Fibroblast of skin of scalp (primary cell): ENCODE measurements at regions not wholly inside any gene's neighbourhood (a gene's known extent, or its start where the extent isn't known, plus 50 kb on each side); places are given as distances from the start of the nearest gene placed in this dataset.

Experiments used
- DNase-seq: peaks from one replicate; pipeline ENCODE4 v3.0.0-alpha.2; 2013

GRCh38 chr2:13103778-13104493 is 387.2 kb downstream of the TRIB2 start:
- DNase-seq: no peak

GRCh38 chr2:13104723-13105122 is 388.0 kb downstream of the TRIB2 start:
- DNase-seq: no peak

DNA sequence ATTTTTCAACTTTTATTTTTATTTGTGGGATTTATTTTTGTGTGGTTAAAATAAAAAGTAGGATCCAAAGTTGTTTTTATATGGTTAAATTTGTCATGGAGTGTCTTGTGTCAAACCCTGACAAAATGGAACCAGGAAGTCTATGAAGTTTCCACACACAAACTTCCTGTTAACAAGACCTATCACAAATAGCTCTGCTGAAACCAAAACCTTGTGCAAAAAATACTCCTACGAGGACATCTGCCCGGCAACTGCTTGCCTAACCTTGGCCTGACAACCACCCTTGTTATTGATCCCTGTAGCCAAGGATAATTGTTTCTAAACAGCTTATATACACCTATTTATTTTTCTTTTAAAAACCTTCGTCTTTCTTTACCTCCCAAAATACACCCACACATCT is 389.6 kb downstream of the TRIB2 start:
- DNase-seq: no peak

DNA sequence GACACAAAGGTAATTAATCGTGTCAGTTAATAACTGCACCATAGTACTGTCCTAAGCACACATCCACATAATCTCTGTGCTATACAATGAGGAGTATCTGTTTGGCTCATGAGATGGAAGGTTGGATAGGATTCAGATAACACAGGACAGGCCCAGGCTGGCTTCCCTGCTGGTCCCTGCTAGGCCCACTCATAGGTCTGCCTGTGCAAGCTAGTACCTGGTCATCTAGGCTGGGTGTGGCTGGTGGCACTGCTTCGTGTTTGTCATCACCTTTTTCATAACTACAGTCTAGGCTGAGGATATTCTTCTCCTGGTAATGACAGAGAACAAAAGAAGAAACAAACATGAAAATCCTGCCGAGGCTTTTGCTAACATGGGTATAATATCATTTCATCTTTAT is 392.8 kb downstream of the TRIB2 start:
- no peak for DNase-seq

DNA sequence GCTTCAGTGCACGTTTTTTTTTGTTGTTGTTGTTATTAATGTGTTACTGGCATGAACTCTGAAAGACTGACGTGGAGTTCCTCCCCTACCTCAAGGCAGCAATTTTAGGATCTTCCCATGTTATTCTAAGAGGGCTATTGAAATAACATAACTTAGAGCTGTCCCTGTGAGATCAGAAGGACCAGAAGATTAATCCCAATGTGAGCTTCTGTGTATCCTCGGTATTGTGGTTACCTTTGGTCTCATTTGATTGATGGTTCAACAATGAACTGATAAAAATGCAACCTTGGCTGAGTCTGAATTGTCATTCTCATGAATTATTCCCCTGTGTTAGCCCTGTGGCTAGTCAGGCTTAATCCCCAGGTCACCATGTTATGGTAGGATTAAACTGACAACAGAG is 394.1 kb downstream of the TRIB2 start:
- no peak for DNase-seq

DNA sequence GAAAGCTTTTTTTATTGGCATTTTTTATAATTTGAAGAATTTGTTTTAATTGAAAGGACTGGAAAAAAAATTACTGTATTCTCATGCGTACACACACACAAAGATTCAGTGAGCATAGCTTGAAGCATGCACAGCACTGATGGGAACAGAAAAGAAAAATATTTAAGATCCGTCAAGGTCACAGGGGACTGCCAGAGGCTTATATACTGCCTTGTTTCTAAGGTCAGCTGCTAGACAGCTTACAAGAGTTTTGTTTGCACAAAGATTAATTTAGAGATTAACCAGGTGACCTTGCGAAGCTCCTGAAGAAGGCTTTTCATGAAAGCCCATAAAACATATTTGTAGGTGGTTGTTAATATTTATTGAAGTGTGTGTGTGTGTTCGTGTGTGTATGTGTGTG is 396.3 kb downstream of the TRIB2 start:
- DNase-seq: no peak

DNA sequence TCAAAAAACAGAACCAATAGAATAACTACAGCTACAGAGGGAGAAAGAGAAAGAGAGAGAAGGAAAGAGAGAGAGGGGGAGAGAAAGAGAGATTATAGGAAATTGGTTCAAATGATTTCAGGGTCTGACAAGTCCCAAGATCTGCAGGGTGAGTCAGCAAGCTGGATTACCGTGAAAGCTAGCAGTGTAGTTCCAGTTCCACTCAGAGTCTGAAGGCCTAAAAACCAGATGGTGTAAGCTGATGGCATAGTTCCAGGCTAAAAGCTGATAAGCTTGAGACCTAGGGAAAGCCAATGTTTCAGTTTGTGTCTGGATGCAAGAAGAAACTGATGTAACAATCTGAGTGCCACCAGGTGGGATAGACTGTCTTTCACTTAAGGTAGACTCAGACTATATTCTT is 397.7 kb downstream of the TRIB2 start:
- DNase-seq: peak; percentile 24

DNA sequence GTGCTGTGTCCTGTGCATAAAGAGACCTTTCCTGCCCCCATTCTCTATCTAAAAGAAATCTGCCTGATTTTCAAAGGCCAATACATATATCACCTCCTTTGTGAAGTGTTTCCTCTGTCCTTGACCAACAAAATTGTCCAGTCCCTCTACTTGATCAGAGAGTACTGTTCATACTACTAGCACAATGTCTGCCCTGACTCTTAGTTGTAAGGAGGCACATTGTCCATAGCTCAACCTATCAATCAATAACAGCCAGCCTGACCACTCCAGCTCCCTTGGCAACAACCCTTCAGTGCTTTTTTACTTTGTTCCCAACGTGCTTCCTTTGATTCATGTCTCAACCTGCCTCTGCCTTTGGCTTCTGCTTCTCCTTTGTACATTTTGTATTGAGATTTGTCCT is 398.9 kb downstream of the TRIB2 start:
- no peak for DNase-seq

- no peak for DNase-seq
Observed at GRCh38 chr2:13121096-13121495, 404.4 kb downstream of the TRIB2 start.

DNA sequence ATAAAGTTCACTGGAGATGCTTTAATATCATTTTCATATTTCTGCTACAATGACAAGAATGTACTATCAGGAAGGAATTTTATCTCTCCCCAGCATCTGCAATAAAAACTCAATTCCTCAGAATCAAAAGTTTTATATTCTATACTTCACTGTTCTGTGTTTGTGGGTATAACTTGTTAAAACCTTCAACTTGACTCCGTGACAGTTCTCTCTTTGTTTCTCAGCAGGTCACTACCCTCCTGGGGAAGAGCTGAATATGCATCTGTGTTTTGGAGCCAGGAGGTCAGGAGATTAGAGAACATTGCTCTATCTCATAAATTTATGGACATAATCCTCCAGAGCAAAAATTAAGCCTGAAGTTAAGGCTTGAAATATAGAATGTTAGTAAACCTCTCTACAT is 411.4 kb downstream of the TRIB2 start:
- no peak for DNase-seq

GRCh38 chr2:13135369-13135768 is 418.6 kb downstream of the TRIB2 start:
- no peak for DNase-seq

- DNase-seq: no peak
Observed at GRCh38 chr2:13135856-13136255, 419.1 kb downstream of the TRIB2 start.

- no peak for DNase-seq
Observed at GRCh38 chr2:13137679-13138078, 420.9 kb downstream of the TRIB2 start.

- DNase-seq: no peak
Observed at GRCh38 chr2:13141315-13141714, 424.6 kb downstream of the TRIB2 start.

DNA sequence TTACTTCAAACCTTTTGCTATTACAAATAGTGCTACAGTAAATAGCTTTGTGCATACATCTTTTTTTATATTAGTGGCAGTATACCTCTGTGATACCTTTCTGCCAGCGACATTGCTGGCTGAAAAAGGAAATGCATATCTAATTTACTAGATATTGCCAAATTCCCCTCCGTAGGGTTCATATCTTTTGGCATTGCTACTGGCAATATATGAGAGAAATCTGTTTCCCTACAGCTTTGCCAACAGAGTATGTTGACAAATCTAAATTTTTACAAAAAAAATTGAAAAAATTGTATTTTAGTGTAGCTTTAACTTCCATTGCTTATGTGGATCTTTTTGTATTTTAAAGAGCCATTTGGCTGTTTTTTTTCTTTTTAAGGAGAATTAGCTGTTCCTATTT is 426.7 kb downstream of the TRIB2 start:
- no peak for DNase-seq

DNA sequence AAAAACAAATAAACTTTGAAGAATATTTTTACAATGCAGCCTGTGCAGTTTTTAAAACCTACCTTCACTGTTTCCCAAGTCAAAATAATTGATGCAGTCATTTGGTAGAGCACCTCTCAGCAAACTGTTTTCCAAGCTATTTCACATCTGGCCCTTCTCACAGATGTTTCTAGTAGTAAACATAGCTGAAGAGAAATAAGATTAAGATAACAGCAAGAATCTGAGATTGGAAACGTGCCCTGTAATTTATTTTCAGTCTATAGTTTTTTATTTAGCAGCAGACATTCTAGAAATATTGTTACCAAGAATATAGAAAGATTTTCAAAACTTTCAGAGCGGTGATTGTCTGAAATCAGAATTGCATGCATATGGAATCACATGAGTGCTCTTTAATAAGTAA is 440.2 kb downstream of the TRIB2 start:
- DNase-seq: no peak

DNA sequence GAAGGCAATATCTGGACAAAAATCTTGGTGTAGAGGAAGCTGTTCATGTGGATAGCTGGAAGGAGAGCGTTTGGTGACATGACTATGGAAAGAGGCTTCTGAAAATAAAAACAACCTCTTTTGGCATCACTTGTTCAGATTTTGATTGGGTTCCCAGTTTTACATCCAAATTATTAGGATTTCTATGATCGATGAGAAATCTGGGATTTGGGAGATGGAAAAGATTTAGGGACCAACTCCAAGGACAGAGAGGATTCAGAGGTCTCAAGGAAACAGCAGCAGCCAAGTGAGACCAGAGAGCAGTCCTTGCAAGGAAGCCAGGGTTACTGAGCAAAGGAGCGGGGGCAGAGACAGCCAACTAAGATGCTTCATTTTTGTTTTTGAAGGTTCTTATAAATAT is 441.7 kb downstream of the TRIB2 start:
- no peak for DNase-seq

DNA sequence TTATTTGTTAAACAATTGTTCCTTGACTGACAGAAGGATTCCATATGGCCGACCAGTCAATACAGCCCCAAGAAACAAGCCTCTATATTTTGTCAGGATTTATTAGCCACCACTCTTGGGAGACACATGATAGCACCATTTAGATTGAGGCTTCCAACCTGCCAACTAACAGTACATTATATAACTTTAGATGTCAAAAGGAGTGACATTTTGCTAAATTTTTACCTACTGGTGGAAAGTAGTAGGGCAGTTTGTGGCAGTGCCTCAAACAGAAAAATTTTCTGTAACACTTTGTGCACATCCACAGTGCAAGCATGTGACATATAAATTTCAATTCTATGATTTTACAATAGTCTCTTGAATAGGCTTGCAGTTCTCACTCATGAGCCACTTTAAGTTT is 464.0 kb downstream of the TRIB2 start:
- DNase-seq: no peak

DNA sequence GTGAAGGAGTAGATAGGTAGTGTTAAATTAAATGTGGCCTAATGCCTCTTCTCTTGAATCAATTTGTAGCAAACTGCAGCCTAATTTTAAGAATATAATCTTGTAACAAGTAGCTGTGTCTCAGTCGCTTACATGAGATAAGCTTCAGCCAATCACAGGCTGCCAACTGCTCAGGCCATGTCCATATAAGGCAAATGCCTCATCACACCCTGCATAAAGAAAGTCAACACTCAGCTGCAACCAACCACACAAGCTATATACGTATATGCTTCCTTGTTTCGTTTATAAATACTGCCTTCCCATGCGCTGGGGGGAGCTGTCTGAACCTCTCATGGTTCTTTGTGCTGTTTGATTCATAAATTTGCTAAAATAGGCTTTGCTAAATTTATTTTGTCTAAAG is 476.3 kb downstream of the TRIB2 start:
- peak; percentile 15 for DNase-seq

DNA sequence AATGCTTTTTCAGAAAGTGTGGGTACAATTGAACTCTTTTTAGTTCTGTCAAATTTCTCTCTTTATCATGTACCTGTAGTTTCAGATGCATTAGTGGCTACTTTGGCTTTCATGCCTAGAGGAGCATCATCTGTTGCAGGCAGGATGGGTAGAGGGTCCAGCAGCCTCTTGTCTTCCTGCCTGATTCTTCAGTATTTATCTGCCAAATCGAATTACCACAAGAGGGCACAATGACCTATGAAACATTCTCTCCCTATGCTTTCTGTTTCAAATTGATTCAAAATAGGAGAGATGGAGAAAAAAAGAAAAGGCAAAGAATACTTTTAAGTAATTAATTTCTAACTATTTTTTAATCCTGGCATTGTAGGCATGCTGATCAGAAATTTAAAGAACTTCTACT is 477.2 kb downstream of the TRIB2 start:
- DNase-seq: peak; percentile 29

GRCh38 chr2:13195270-13195669 is 478.5 kb downstream of the TRIB2 start:
- no peak for DNase-seq

DNA sequence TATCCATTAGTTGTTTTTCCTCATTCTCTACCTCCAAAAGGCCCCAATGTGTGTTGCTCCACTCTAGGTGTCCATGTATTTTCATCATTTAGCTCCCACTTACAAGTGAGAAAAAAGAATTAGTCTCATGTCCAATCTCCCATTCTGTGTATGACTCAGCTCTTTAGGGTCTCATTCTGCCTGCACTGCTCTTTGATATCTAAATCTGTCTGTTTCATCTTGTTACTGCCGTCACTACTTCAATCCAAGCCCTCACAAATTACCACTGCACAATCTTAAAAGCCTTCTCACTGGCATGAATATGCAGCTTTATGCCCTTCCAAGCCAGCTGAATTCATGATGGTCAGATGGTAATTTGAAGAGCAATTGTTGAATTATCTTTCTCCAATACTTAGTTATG is 480.5 kb downstream of the TRIB2 start:
- DNase-seq: no peak

GRCh38 chr2:13201924-13202323 is 485.2 kb downstream of the TRIB2 start:
- DNase-seq: no peak

GRCh38 chr2:13212115-13212514 is 495.4 kb downstream of the TRIB2 start:
- DNase-seq: no peak

DNA sequence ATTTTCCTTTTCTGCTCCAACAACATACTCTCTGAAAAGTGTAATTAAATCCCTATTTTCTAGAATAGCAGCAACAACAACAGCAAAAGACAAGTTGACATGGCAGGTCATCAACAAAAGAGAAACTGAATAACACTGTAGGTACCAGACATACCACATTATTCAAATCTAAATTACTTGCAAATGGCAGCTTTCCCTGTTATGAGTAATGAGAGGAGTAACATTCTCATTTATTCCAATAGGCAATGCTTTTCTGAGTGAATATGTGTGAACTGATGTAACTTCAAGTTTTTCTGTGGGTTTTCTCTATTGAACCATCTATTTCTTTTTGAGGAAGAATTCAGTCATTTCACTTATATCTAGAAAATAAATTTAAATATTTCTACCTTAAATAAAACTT is 501.5 kb downstream of the TRIB2 start:
- DNase-seq: no peak
